NOMO-1 treated with dmso at 0.1 percent for 144 hours (cell line): ENCODE measurements at regions not wholly inside any gene's neighbourhood (a gene's known extent, or its start where the extent isn't known, plus 50 kb on each side); places are given as distances from the start of the nearest gene placed in this dataset.
"Not testable (repeated sequence)": the region's sequence is repeated elsewhere in the genome, so short reads cannot be mapped to it uniquely, and the experiment has no call there.

Experiments used
- DNase-seq: peaks from one replicate; lab custom pipeline; 2025; ENCODE audit not compliant: unreplicated experiment; lab: John Stamatoyannopoulos, UW

- no peak for DNase-seq
Observed at GRCh38 chr1:217048104-217048707, 325.0 kb upstream of the ESRRG start.

DNA sequence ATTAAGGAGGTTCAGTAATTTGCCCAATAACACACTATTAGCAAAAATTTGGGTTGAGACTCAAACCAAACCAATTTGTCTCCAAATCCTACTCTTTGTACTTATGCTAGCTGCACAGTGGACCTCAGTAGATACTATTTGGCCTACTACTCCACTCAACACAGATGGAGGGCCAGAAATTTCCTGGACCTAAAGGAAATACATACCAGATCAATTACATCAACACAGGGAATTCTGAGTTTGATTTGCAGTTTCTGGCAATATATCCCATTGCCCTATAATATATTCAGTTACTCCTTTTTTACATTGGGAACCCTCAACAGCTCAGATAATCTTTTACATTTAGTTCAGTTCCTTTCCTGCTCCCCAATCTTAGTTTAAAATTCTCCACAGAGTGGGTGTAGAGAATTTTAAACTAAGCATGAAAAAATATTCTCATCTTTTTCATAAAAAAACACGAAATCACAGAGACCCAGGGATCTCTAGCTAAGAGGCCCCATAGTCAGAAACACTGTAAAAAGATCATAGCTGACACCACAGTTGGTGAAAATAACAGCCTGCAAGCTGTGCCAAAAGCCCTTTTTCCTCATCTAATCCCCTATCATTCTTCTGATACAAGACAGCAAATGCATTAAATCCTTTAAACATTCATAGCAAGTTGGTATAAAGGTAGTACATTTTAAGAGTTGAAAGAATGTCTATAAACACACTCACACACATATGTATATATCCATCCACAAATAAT, 317.7 kb upstream of the ESRRG start:
- no peak for DNase-seq

- no peak for DNase-seq
Observed at GRCh38 chr1:217039926-217040325, 316.7 kb upstream of the ESRRG start.

GRCh38 chr1:217039139-217039538, 315.9 kb upstream of the ESRRG start:
- not testable (repeated sequence) for DNase-seq

- no peak for DNase-seq
Observed at GRCh38 chr1:217036757-217037156, 313.5 kb upstream of the ESRRG start.

GRCh38 chr1:217032715-217033367, 309.6 kb upstream of the ESRRG start:
- DNase-seq = no peak

DNA sequence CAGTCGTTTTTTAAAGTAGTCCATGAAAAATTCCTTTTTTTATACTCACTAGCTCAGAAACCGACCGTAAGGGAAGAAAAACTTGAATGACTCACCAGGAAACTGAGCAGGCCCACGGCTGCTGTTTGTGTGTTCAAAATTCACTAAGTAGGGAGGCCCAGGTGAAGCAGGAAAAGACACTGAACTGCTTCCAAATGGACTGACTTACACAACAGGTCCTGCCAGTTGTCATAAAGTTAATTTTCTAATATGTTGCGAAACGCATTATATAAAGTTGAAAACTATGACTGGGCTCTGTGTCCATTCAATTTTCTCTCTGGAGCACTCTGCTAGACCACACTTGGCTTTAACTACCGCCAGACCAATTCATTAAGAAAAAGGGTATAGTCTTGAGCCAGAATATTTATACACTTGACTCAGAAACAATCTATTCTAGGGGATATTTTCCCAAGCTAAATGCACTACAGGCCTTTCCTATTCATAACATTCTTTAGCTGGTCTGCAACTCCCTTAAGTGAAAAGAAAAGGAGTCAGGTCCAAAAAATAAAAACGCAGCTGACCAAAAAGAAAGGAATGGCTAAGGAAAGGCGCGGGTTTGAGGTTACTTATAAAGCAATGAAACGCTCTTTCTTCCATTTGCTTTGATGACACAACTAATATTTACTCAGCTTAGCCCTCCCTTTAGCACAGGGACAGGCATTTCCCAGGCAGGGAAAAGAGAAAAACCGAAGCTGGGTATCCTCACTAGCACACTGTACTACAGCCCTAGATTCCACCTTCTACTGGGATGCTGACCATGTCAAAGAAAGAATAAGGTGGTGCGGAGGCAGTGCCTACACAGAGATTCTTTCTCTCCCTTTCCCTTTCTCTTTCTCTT, 306.3 kb upstream of the ESRRG start:
- DNase-seq = no peak

DNA sequence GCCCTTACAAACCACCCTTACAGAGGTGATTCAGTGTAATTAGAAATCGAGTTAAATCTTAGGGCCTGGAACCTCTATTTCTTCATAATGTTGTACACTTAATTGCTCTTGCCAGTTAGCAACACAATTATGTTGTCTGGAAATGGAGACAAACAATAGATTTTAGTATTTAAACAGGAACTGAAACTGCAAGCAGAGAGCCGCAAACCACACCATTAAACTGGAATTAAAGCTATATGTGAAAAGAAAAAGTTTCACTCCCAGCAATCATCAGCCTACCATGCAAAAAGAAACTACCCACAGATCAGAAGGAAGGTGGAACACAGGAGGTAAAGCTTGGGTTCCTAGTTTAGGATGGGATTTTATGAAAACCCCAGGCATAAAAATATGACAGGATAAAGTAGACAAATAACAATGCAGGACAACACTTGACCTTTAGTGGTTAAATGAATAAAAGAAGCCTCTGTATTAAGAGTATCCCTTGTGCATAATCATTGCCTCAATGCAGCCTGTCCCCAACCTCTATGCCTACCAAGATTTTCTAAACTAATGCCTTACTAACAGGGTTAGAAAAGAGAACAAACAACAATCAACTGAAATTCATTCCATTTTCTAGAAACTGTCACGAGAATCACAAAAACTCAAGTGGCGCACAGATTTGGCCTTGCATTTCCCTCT, 304.3 kb upstream of the ESRRG start:
- peak; percentile 90 for DNase-seq

DNA sequence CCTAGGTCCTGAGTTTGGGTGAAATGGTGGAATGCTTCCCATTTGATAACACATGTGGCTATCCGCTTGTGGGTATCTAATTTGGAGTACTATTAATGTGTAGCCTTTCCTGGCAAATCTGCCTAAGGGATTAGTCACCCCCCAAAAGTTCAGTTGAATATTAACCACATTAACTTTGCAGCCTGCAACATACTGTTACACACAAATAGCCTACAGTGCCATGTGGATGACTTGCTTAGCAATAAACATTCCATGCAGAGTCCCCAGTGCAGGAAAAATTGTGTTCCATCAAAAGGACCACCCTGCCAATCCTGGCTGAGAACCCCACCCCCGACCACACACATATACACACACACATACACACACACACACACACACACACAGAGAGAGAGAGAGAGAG, 303.3 kb upstream of the ESRRG start:
- DNase-seq = no peak

DNA sequence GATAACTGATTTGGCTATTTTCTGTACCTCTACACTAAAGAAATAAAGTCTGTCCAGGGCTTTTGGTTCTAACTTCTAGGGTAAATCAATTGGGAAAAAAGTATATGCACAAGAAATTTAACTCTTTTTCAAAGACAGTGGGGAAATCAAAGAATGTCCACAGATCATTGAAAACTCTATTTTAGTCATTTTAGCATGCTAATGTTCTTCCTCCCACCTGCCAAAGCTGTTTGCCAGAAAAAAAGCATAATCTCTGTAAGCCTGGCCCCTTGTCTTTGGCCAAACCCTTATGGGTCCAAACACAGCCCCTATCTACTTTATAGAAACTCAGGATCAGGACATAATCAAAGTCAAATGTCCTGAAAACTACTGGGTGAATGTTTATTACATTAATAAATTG, 302.2 kb upstream of the ESRRG start:
- no peak for DNase-seq

- DNase-seq = no peak
Observed at GRCh38 chr1:217024911-217025310, 301.7 kb upstream of the ESRRG start.

- DNase-seq = no peak
Observed at GRCh38 chr1:217021956-217022355, 298.7 kb upstream of the ESRRG start.

DNA sequence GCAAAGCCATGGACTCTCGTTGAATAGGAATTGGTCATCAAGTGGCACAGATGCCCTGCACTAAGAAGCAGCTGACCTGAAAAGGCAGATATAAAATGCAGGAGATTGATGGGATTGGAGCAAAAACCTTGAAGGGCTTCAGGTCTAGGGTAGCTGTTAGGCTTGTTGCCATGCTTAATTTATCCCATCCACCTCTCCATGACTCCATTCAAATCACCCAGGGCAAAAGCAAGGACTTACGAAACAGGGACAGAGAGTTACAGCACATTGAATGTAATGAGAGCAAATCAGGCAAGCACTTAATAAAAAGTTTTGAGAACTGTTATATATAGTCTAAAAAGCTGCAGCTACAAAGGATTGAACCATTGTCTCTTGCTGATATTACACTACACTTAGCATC, 298.2 kb upstream of the ESRRG start:
- DNase-seq = no peak

GRCh38 chr1:217019475-217019874, 296.2 kb upstream of the ESRRG start:
- DNase-seq = no peak

- no peak for DNase-seq
Observed at GRCh38 chr1:217018648-217019047, 295.4 kb upstream of the ESRRG start.

- no peak for DNase-seq
Observed at GRCh38 chr1:217017165-217017564, 293.9 kb upstream of the ESRRG start.

GRCh38 chr1:217014066-217014465, 290.8 kb upstream of the ESRRG start:
- DNase-seq = no peak

- DNase-seq = no peak
Observed at GRCh38 chr1:217012659-217013058, 289.4 kb upstream of the ESRRG start.

DNA sequence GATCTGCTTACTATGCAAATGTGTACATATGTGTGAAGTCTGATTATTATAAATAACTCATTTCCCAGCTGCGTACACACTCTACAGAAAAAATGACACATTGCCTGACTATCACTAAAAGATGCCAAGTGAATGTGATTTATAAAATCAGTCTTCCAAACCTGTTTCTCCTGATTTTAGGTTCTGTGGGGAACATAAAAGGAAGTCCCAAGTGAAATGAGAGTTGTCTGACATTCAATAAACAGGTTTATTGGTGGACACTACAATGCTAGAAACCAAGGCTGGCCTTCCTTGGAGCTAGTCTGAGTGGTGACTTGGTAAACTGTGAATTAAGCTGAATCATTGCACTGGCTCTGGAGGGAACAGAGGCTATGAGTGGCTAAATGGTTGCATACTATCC, 287.9 kb upstream of the ESRRG start:
- no peak for DNase-seq

DNA sequence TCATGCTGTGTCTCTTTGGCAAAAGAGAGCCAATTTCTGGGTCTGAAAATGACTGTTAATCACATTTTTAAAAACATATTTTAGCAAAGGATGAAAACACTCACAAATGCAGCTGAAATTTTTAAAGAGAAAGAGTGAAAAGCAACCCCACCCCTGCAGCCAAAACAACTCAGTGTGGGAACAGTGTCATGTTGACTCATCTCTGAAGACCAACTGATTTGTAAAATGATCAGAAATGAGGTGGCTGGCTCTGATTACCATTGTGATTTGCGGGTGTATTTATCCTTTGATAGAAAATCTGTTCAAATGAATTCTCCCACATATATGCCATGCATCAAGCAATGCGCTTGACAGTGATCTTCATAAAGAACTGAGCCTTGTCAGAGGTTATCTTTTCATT, 287.0 kb upstream of the ESRRG start:
- DNase-seq = no peak

GRCh38 chr1:217009376-217009775, 286.1 kb upstream of the ESRRG start:
- no peak for DNase-seq
